Peyer's patch (tissue), 4 donors: ENCODE measurements at regions not wholly inside any gene's neighbourhood (a gene's known extent, or its start where the extent isn't known, plus 50 kb on each side); places are given as distances from the start of the nearest gene placed in this dataset.

Source experiments
- DNase-seq, 3 donors: peaks; one replicate each; pipeline ENCODE4 v3.0.0-alpha.2; 2017 to 2019
- H3K27ac ChIP-seq, 4 donors: fragments of 200-600 bp; sonication (generic); one replicate each; pipeline ENCODE4 v1.5.1; 2016 to 2019
- H3K27me3 ChIP-seq, 2 donors: fragments of 200-600 bp; sonication (generic); one replicate each; pipeline ENCODE4 v1.5.1; 2019
- H3K36me3 ChIP-seq, 3 donors: fragments of 200-600 bp; sonication (generic); one replicate each; pipeline ENCODE4 v1.5.1; 2016 to 2019
- H3K4me1 ChIP-seq, 4 donors: fragments of 200-600 bp; sonication (generic); one replicate each; pipeline ENCODE4 v1.5.1; 2016 to 2019
- H3K4me3 ChIP-seq, 4 donors: fragments of 200-600 bp; sonication (generic); 1 replicate in 3 of 4; 2 replicates in 1 of 4; pipeline ENCODE4 v1.5.1; 2016 to 2019; ENCODE audit warnings: mild to moderate bottlenecking in 1 of 4
- H3K9me3 ChIP-seq, 4 donors: fragments of 200-600 bp; sonication (generic); one replicate each; pipeline ENCODE4 v1.5.1; 2016 to 2019; ENCODE audit warnings: mild to moderate bottlenecking in 1 of 4
- CTCF ChIP-seq, 6 experiments: fragments of 450-650 bp in 4 of 6; fragments of 200-600 bp in 2 of 6; sonication (generic) in 1 of 6; IDR thresholded peaks; one replicate each; pipeline ENCODE4 v1.5.1; 2017 to 2019; ENCODE audit warnings: antibody characterized with exemption in 6 of 6, mild to moderate bottlenecking in 3 of 6, moderate library complexity in 1 of 6
- POLR2A ChIP-seq, 2 donors: fragments of 450-650 bp; IDR thresholded peaks; one replicate each; pipeline ENCODE4 v1.5.1; 2017; ENCODE audit warnings: antibody characterized with exemption in 2 of 2, mild to moderate bottlenecking in 2 of 2, moderate library complexity in 2 of 2

GRCh38 chr9:72471096-72471495 is 50.3 kb upstream of the TMC1 start:
- Histone ChIP-seq H3K27ac (no peak overlapping the region), H3K36me3 (no peaks in the 10 kb centered on the region), H3K4me3 (no peak overlapping the region), H3K9me3 (no peaks in the 10 kb centered on the region), H3K4me1 (no peaks in the 10 kb centered on the region), H3K27me3 (no peaks in the 10 kb centered on the region)
- TF ChIP-seq CTCF (IDR thresholded peaks at IDR 0.05) = no peak
- TF ChIP-seq POLR2A (IDR thresholded peaks at IDR 0.05) = no peak
- no peak for DNase-seq

GRCh38 chr9:72467766-72468738 is 53.4 kb upstream of the TMC1 start:
- no peak overlapping the region for H3K4me3 ChIP-seq
- DNase-seq = no peak
- no peaks in the 10 kb centered on the region for H3K36me3 ChIP-seq
- no peaks in the 10 kb centered on the region for H3K4me1 ChIP-seq
- TF ChIP-seq POLR2A (IDR thresholded peaks at IDR 0.05) (no peak), CTCF (IDR thresholded peaks at IDR 0.05) (no peak)
- no peaks in the 10 kb centered on the region for H3K27me3 ChIP-seq
- no peak overlapping the region for H3K27ac ChIP-seq
- no peaks in the 10 kb centered on the region for H3K9me3 ChIP-seq

GRCh38 chr9:72465593-72465984 is 55.8 kb upstream of the TMC1 start:
- TF ChIP-seq CTCF (IDR thresholded peaks at IDR 0.05) = no peak
- no peak for TF ChIP-seq POLR2A (IDR thresholded peaks at IDR 0.05)
- no peaks in the 10 kb centered on the region for H3K27me3 ChIP-seq
- H3K9me3 ChIP-seq = no peaks in the 10 kb centered on the region
- H3K4me1 ChIP-seq = no peaks in the 10 kb centered on the region
- no peaks in the 10 kb centered on the region for H3K36me3 ChIP-seq
- H3K4me3 ChIP-seq = no peak overlapping the region
- DNase-seq = no peak
- H3K27ac ChIP-seq = no peak overlapping the region

GRCh38 chr9:72464857-72465592 is 56.4 kb upstream of the TMC1 start:
- Histone ChIP-seq H3K27me3 (no peaks in the 10 kb centered on the region), H3K36me3 (no peaks in the 10 kb centered on the region), H3K4me1 (no peaks in the 10 kb centered on the region), H3K4me3 (no peak overlapping the region), H3K9me3 (no peaks in the 10 kb centered on the region), H3K27ac (no peak overlapping the region)
- TF ChIP-seq POLR2A (IDR thresholded peaks at IDR 0.05) (no peak), CTCF (IDR thresholded peaks at IDR 0.05) (no peak)
- no peak for DNase-seq

GRCh38 chr9:72462340-72462739 is 59.1 kb upstream of the TMC1 start:
- H3K9me3 ChIP-seq = no peaks in the 10 kb centered on the region
- H3K4me1 ChIP-seq = no peaks in the 10 kb centered on the region
- no peak overlapping the region for H3K27ac ChIP-seq
- H3K36me3 ChIP-seq = no peaks in the 10 kb centered on the region
- TF ChIP-seq CTCF (IDR thresholded peaks at IDR 0.05) (no peak), POLR2A (IDR thresholded peaks at IDR 0.05) (no peak)
- no peak overlapping the region for H3K4me3 ChIP-seq
- DNase-seq = no peak
- H3K27me3 ChIP-seq = no peaks in the 10 kb centered on the region
